IMR-90 (cell line): ENCODE measurements at regions not wholly inside any gene's neighbourhood (a gene's known extent, or its start where the extent isn't known, plus 50 kb on each side); places are given as distances from the start of the nearest gene placed in this dataset.

Source experiments
- ATAC-seq: fragments of 200-7000 bp; cut with Tn5 transposase; 2 replicates; pipeline ENCODE4 v1.9.1; 2020; ENCODE audit warnings: low read depth, mild to moderate bottlenecking, moderate library complexity
- BruUV-seq: library from RNA; stranded (reverse); fragments of 400-500 nt; replicated peaks from 2 replicates; lab custom pipeline; 2021; lab: Mats Ljungman, UMichigan
- CTCF ChIA-PET: fragments of 300-600 bp; formaldehyde crosslinking; extraction: SDS; loops from one replicate; lab custom pipeline; 2021; ENCODE audit warnings: antibody characterized with exemption; lab: Yijun Ruan, JAX
- POLR2A ChIA-PET: fragments of 300-600 bp; sonication (Branson Sonifier 250); formaldehyde crosslinking; loops from one replicate; lab custom pipeline; 2022; ENCODE audit warnings: antibody characterized with exemption; ENCODE audit not compliant: unreplicated experiment; lab: Charles Lee
- DNase-seq: peaks from one replicate; pipeline ENCODE4 v3.0.0; 2013
- H2AFZ ChIP-seq: replicated peaks from 2 replicates; pipeline ENCODE3; 2013; ENCODE audit warnings: low read length, mild to moderate bottlenecking; ENCODE audit not compliant: poor library complexity
- H2AK5ac ChIP-seq: 2 replicates; pipeline ENCODE4 v1.6.1; 2013; ENCODE audit warnings: low read depth, low read length, inconsistent platforms
- H2AK9ac ChIP-seq: replicated peaks from 2 replicates; pipeline ENCODE3; 2013; ENCODE audit warnings: mild to moderate bottlenecking, low read depth, low read length, moderate library complexity; ENCODE audit not compliant: poor library complexity
- H2BK120ac ChIP-seq: 2 replicates; pipeline ENCODE4 v1.6.1; 2013; ENCODE audit warnings: low read depth, low read length, inconsistent platforms
- H2BK15ac ChIP-seq: 3 replicates; pipeline ENCODE4 v1.6.1; 2013; ENCODE audit warnings: low read depth, low read length, inconsistent platforms
- H2BK20ac ChIP-seq: 2 replicates; pipeline ENCODE4 v1.6.1; 2013; ENCODE audit warnings: low read depth, mild to moderate bottlenecking, inconsistent platforms, low read length, moderate library complexity
- H2BK5ac ChIP-seq: 2 replicates; pipeline ENCODE4 v1.6.1; 2013; ENCODE audit warnings: mild to moderate bottlenecking, low read depth, low read length, inconsistent platforms; ENCODE audit not compliant: poor library complexity, severe bottlenecking
- H3K14ac ChIP-seq: replicated peaks from 2 replicates; pipeline ENCODE4 v1.6.1; 2013; ENCODE audit warnings: low read depth, low read length, inconsistent platforms
- H3K18ac ChIP-seq: 2 replicates; pipeline ENCODE4 v1.6.1; 2013; ENCODE audit warnings: low read depth, low read length, control low read depth
- H3K23ac ChIP-seq: 2 replicates; pipeline ENCODE4 v1.6.1; 2013; ENCODE audit warnings: low read depth, low read length, inconsistent platforms
- H3K27ac ChIP-seq: 2 replicates; pipeline ENCODE4 v1.5.1; 2013; ENCODE audit warnings: mild to moderate bottlenecking, control low read depth, low read length; ENCODE audit not compliant: insufficient read depth
- H3K27me3 ChIP-seq: 2 replicates; pipeline ENCODE4 v1.6.1; 2013; ENCODE audit warnings: low read length; ENCODE audit not compliant: control insufficient read depth, insufficient read depth
- H3K36me3 ChIP-seq: 2 replicates; pipeline ENCODE4 v1.6.1; 2013; ENCODE audit warnings: low read length, mixed read lengths; ENCODE audit not compliant: control insufficient read depth, insufficient read depth
- H3K4ac ChIP-seq: 2 replicates; pipeline ENCODE4 v1.6.1; 2013; ENCODE audit warnings: low read depth, low read length, inconsistent platforms
- H3K4me1 ChIP-seq: 2 replicates; pipeline ENCODE4 v1.6.1; 2013; ENCODE audit warnings: low read length, mixed read lengths; ENCODE audit not compliant: control insufficient read depth, insufficient read depth
- H3K4me2 ChIP-seq: 2 replicates; pipeline ENCODE4 v1.6.1; 2013; ENCODE audit warnings: low read depth, mild to moderate bottlenecking, control low read depth, low read length, moderate library complexity
- H3K4me3 ChIP-seq: 2 replicates; pipeline ENCODE4 v1.5.1; 2013; ENCODE audit warnings: low read depth, mild to moderate bottlenecking, control low read depth, low read length, moderate library complexity; ENCODE audit not compliant: insufficient read depth
- H3K56ac ChIP-seq: 2 replicates; pipeline ENCODE4 v1.6.1; 2013; ENCODE audit warnings: low read length, inconsistent platforms; ENCODE audit not compliant: insufficient read depth; ENCODE audit errors: extremely low read depth
- H3K79me1 ChIP-seq, 2 experiments: 2 replicates each; pipeline ENCODE4 v1.6.1; 2013; ENCODE audit warnings: low read length in 2 of 2, inconsistent platforms in 1 of 2, low read depth in 1 of 2
- H3K9ac ChIP-seq: 2 replicates; pipeline ENCODE4 v1.6.1; 2013; ENCODE audit warnings: low read depth, low read length, control low read depth
- H3K9me1 ChIP-seq: 2 replicates; pipeline ENCODE4 v1.6.1; 2013; ENCODE audit warnings: low read length, inconsistent platforms; ENCODE audit not compliant: insufficient read depth
- H3K9me3 ChIP-seq: 2 replicates; pipeline ENCODE4 v1.6.1; 2013; ENCODE audit warnings: low read length; ENCODE audit not compliant: control insufficient read depth, insufficient read depth
- H4K20me1 ChIP-seq: 2 replicates; pipeline ENCODE4 v1.6.1; 2013; ENCODE audit warnings: low read length, inconsistent platforms; ENCODE audit not compliant: insufficient read depth
- H4K5ac ChIP-seq: 2 replicates; pipeline ENCODE4 v1.6.1; 2013; ENCODE audit warnings: mild to moderate bottlenecking, low read depth, low read length, control low read depth
- H4K8ac ChIP-seq, 2 experiments: 2 replicates each; pipeline ENCODE4 v1.6.1; 2013; ENCODE audit warnings: low read depth in 2 of 2, low read length in 2 of 2, control low read depth in 1 of 2, inconsistent platforms in 1 of 2
- H4K91ac ChIP-seq: 2 replicates; pipeline ENCODE4 v1.6.1; 2013; ENCODE audit warnings: low read depth, low read length, inconsistent platforms; ENCODE audit not compliant: insufficient read depth
- CHD1 ChIP-seq: IDR thresholded peaks from 2 replicates; pipeline ENCODE4 v1.6.1; 2012; ENCODE audit warnings: low read depth, low read length, improper control_type of control experiment
- MXI1 ChIP-seq: IDR thresholded peaks from 2 replicates; pipeline ENCODE4 v1.6.1; 2012; ENCODE audit warnings: low read depth, mild to moderate bottlenecking, low read length, moderate library complexity, borderline replicate concordance
- SMC3 ChIP-seq: fragments of 150-350 bp; IDR thresholded peaks from 2 replicates; pipeline ENCODE4 v1.6.1; 2016; ENCODE audit warnings: low read depth, mild to moderate bottlenecking, antibody characterized with exemption, low read length, moderate library complexity
- USF2 ChIP-seq: fragments of 150-350 bp; IDR thresholded peaks from 2 replicates; pipeline ENCODE4 v1.6.1; 2017; ENCODE audit warnings: mild to moderate bottlenecking, antibody characterized with exemption, low read length, low read depth
- WGBS, 2 experiments: methylation state at CpG; one replicate each; pipeline versions ENCODE4 v1.1.5 to v1.1.7; 2013; ENCODE audit warnings: missing lambda C conversion rate in 2 of 2; ENCODE audit not compliant: insufficient read length in 1 of 2; ENCODE audit errors: extremely low coverage in 2 of 2; 5-methylcytosine and 5-hydroxymethylcytosine counted together
- dilution Hi-C: fragments of 300-500 bp; cut with HindIII; formaldehyde crosslinking; loops from one replicate; pipeline ENCODE4 v1.14.3; 2018; ENCODE audit warnings: low sequenced_read_pairs; ENCODE audit not compliant: unreplicated experiment
- in situ Hi-C: fragments of 300-500 bp; cut with MboI; formaldehyde crosslinking; loops from 3 replicates; pipeline ENCODE4 v1.14.3; 2019; ENCODE audit warnings: low sequenced_read_pairs, inconsistent platforms, mixed read lengths
- intact Hi-C: fragments of 100-400 bp; cut with micrococcal nuclease; formaldehyde crosslinking; loops from 2 replicates; pipeline ENCODE4 v1.10.0; 2022

DNA sequence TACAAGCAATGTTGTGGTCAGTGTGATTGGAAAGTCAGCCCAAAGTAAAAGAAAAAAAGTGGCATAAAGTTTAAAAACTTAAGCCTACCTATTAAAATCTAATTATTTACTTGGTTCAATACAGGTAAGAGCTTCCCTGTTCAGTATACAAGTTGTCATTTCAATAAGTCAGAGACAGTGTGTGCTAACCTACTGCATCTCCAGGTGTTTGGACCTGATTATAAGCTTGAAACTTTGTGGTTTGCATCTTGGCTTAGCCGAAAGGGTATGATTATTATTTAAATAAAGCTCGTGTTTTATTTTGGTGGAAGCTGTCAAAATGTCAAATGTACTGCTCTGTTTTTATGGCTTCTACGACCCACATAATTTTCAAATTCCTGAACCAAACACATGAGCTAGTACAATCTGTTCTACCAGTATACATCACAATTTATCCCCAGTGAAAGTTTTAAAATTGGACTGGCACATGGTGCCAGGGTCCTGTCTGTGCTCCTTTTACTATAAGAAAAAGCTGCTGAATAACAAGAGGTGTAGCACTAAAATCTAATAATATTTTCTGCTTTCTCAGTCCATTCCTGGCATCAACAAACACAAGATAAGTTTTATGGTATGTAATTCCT is 103.9 kb upstream of the ANO3 start:
- intact Hi-C loops = loop anchor here (1.0 to 10.0 kb wide), 6 partner anchors 49 to 1833 kb away; no protein-coding TSS in a partner anchor

More for the DNA sequence above, 103.9 kb upstream of the ANO3 start:
- H2BK5ac ChIP-seq = peak overlapping the region; percentile 94
- no peak for TF ChIP-seq CHD1
- TF ChIP-seq MXI1 = no peak
- no peak for TF ChIP-seq SMC3
- TF ChIP-seq USF2 = no peak
- no peaks in the 10 kb centered on the region for H3K36me3 ChIP-seq
- peak overlapping the region; percentile 61; the same call in 1 of the 2 replicates for H4K91ac ChIP-seq
- H4K5ac ChIP-seq = peak overlapping the region; percentile 83; the same call in 1 of the 2 replicates
- H2AFZ ChIP-seq = no peak overlapping the region
- H3K27me3 ChIP-seq = no peaks in the 10 kb centered on the region
- H2BK15ac ChIP-seq = peak overlapping the region; percentile 63; the same call in 2 of the 3 replicates
- no peaks in the 10 kb centered on the region for H3K79me1 ChIP-seq
- H3K4me3 ChIP-seq = no peak overlapping the region
- DNase-seq (no peak), ATAC-seq (no peak)
- no peaks in the 10 kb centered on the region for H3K9me3 ChIP-seq
- peaks cover 19% of the 10 kb centered on the region for H3K4me1 ChIP-seq
- dilution Hi-C loops = no loop called here
- WGBS, 2 experiments = no CpG with 5 or more reads among the region's 3 CpGs
- peak overlapping the region; percentile 52; the same call in 1 of the 2 replicates for H3K9ac ChIP-seq
- H3K18ac ChIP-seq = peak overlapping the region; percentile 79
- peak overlapping the region; percentile 72 for H3K4me2 ChIP-seq
- peak overlapping the region; percentile 86 for H2BK120ac ChIP-seq
- POLR2A ChIA-PET = interaction anchor here (0.6 kb wide), 1 partner anchor 8 kb away, joined by 3 read pairs; no protein-coding TSS in a partner anchor
- BruUV-seq = no TSS peak
- 0 out of 2 replicates have a peak overlapping the region, but pooled peaks have one; percentile 59 for H3K14ac ChIP-seq
- H2AK9ac ChIP-seq = no peak overlapping the region
- CTCF ChIA-PET = interaction anchor here (1.0 to 1.5 kb wide), 5 partner anchors 12 to 247 kb away, joined by 3 to 15 read pairs (median 6); no protein-coding TSS in a partner anchor
- peak overlapping the region; percentile 46; the same call in 1 of the 2 replicates for H3K4ac ChIP-seq
- H3K9me1 ChIP-seq = peaks cover 3% of the 10 kb centered on the region; the same call in 1 of the 2 replicates
- in situ Hi-C loops = no loop called here
- peak overlapping the region; percentile 9 to 85; a peak in 3 of 4 replicates for H4K8ac ChIP-seq
- peak overlapping the region; percentile 91 for H2BK20ac ChIP-seq
- peak overlapping the region; percentile 85 for H3K27ac ChIP-seq
- H4K20me1 ChIP-seq = no peaks in the 10 kb centered on the region
- no peak overlapping the region for H3K23ac ChIP-seq
- H3K56ac ChIP-seq = peak overlapping the region; percentile 46; the same call in 1 of the 2 replicates
- H2AK5ac ChIP-seq = peak overlapping the region; percentile 71; the same call in 1 of the 2 replicates
